ENCODE measurements at regions not wholly inside any gene's neighbourhood (a gene's known extent, or its start where the extent isn't known, plus 50 kb on each side); places are given as distances from the start of the nearest gene placed in this dataset.

DNA sequence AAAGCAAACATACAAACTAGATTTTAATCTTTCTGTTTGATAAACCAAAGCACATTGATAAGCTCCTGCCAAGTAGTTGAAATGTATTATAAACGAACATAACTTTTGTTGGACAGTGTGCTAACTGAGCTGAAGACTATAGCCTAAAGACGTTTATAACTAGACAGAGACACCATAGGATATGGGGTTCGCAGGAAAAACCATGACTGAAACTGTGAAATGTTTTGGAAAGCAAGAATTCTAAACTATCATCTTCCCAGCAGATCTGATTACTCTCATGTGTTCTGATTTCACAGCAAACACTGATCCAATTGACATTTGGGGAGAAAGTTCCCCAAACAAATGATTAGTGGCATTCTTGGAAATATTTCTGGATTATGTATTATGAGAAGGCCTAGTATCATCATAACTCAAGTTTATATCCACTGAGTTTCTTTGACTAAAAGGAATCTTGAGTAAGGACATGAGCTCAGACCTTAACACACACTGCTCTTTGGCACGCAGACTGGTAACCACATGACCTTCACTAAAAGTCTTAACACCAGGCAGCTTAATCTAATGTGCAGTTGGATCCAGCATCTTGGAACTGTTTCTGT is 375.2 kb downstream of the ZNF608 start:
- Mint-ChIP-seq H3K4me3 (no peak overlapping the region), H3K36me3 (peaks cover 1% of the 10 kb centered on the region), H3K27me3 (ENCODE audit: low read depth) (no peaks in the 10 kb centered on the region), H3K27ac (no peak overlapping the region), H3K4me1 (peaks cover 20% of the 10 kb centered on the region), H3K9me3 (peaks cover 19% of the 10 kb centered on the region)
- TF ChIP-seq, protein P1, sequence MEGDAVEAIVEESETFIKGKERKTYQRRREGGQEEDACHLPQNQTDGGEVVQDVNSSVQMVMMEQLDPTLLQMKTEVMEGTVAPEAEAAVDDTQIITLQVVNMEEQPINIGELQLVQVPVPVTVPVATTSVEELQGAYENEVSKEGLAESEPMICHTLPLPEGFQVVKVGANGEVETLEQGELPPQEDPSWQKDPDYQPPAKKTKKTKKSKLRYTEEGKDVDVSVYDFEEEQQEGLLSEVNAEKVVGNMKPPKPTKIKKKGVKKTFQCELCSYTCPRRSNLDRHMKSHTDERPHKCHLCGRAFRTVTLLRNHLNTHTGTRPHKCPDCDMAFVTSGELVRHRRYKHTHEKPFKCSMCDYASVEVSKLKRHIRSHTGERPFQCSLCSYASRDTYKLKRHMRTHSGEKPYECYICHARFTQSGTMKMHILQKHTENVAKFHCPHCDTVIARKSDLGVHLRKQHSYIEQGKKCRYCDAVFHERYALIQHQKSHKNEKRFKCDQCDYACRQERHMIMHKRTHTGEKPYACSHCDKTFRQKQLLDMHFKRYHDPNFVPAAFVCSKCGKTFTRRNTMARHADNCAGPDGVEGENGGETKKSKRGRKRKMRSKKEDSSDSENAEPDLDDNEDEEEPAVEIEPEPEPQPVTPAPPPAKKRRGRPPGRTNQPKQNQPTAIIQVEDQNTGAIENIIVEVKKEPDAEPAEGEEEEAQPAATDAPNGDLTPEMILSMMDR (IDR thresholded peaks at IDR 0.05; ENCODE audit: unreplicated experiment) = no peak
- DNase-seq (ENCODE audit: low spot score in 2 of 2, unreplicated experiment in 2 of 2) = no peak

- no peaks in the 10 kb centered on the region for H3K36me3 Mint-ChIP-seq
Observed at GRCh38 chr5:124370601-124371000, 375.8 kb downstream of the ZNF608 start.

DNA sequence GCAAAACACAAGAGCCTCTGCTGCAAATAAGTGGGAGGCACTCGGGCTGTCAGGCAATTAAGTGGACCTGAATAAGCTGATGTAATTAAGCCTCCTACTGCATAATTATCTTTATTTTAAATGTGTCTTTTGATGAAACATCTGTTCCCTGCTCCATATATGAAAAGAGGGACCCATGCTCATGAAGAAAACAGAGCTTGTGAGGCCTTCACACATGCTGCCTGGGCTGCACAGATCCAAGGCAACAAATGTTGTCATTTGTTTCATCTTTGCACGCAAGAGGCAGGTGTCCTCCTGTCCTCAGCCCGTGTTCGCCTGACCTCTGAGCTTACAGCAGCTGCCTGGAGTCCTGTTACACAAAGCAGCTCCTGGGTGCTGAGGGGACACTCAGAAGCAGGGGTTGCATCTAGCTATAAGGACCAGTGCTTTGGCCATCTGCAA is 381.1 kb downstream of the ZNF608 start:
- Mint-ChIP-seq H3K4me1 (no peaks in the 10 kb centered on the region), H3K9me3 (peaks cover 32% of the 10 kb centered on the region), H3K27ac (no peak overlapping the region), H3K4me3 (no peak overlapping the region), H3K27me3 (ENCODE audit: low read depth) (no peaks in the 10 kb centered on the region), H3K36me3 (peaks cover 2% of the 10 kb centered on the region)
- DNase-seq (ENCODE audit: low spot score in 2 of 2, unreplicated experiment in 2 of 2) = no peak
- TF ChIP-seq, protein P1 (IDR thresholded peaks at IDR 0.05; ENCODE audit: unreplicated experiment) = no peak

More at GRCh38 chr5:124370601-124371000, 375.8 kb downstream of the ZNF608 start:
- Mint-ChIP-seq H3K27ac (no peak overlapping the region), H3K4me1 (peaks cover 17% of the 10 kb centered on the region), H3K4me3 (no peak overlapping the region), H3K9me3 (peaks cover 14% of the 10 kb centered on the region), H3K27me3 (ENCODE audit: low read depth) (no peaks in the 10 kb centered on the region)
- DNase-seq (ENCODE audit: low spot score in 2 of 2, unreplicated experiment in 2 of 2) = no peak
- TF ChIP-seq, protein P1 (IDR thresholded peaks at IDR 0.05; ENCODE audit: unreplicated experiment) = no peak

- peaks cover 3% of the 10 kb centered on the region for H3K4me1 Mint-ChIP-seq
- H3K27ac Mint-ChIP-seq = no peak overlapping the region
- peaks cover 32% of the 10 kb centered on the region for H3K9me3 Mint-ChIP-seq
- TF ChIP-seq, protein P1 (IDR thresholded peaks at IDR 0.05; ENCODE audit: unreplicated experiment) = no peak
- DNase-seq (ENCODE audit: low spot score in 2 of 2, unreplicated experiment in 2 of 2) = no peak
- H3K4me3 Mint-ChIP-seq = no peak overlapping the region
- H3K27me3 Mint-ChIP-seq (ENCODE audit: low read depth) = no peaks in the 10 kb centered on the region
- no peaks in the 10 kb centered on the region for H3K36me3 Mint-ChIP-seq
Observed at GRCh38 chr5:124355928-124356327, 390.5 kb downstream of the ZNF608 start.

- DNase-seq (ENCODE audit: low spot score in 2 of 2, unreplicated experiment in 2 of 2) = no peak
Observed at GRCh38 chr5:124353016-124353415, 393.4 kb downstream of the ZNF608 start.

More at GRCh38 chr5:124353016-124353415, 393.4 kb downstream of the ZNF608 start:
- H3K9me3 Mint-ChIP-seq = peaks cover 21% of the 10 kb centered on the region
- H3K4me3 Mint-ChIP-seq = no peak overlapping the region
- TF ChIP-seq, protein P1 (IDR thresholded peaks at IDR 0.05; ENCODE audit: unreplicated experiment) = no peak
- H3K27ac Mint-ChIP-seq = no peak overlapping the region
- no peaks in the 10 kb centered on the region for H3K27me3 Mint-ChIP-seq (ENCODE audit: low read depth)
- H3K4me1 Mint-ChIP-seq = peaks cover 3% of the 10 kb centered on the region
- no peaks in the 10 kb centered on the region for H3K36me3 Mint-ChIP-seq
